ENCODE measurements at regions not wholly inside any gene's neighbourhood (a gene's known extent, or its start where the extent isn't known, plus 50 kb on each side); places are given as distances from the start of the nearest gene placed in this dataset.

GRCh38 chr1:232287676-232288569 lies 342.0 kb downstream of the SIPA1L2 start:
- ATAC-seq (peak; percentile 37 to 59), DNase-seq (peak; percentile 32)
- intact Hi-C loops (cut with DNase I), result no loop called here

DNA sequence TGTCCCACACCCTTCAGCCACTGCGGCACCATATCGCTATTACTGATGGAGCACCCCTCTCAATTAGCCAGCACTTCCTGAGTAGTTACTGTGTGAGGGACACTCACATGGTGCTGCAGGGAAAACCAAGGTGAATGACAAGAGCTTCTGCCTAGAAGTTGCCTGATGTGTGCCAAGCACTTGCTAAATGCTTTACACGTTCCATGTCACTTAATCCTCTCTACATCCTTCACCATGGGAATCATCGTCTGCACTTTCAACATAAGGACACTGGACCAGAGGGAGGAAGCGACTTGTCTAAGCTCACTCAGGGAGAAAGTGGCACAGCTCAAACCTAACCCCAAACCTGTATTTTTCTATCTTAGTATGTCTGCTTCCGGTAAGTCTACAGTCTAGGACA lies 344.8 kb downstream of the SIPA1L2 start:
- ATAC-seq (no peak), DNase-seq (no peak)
- intact Hi-C loops (cut with DNase I), result no loop called here

- ATAC-seq, result no peak
- intact Hi-C loops (cut with DNase I), result no loop called here
These were observed 346.1 kb downstream of the SIPA1L2 start for GRCh38 chr1:232283864-232284263.

DNA sequence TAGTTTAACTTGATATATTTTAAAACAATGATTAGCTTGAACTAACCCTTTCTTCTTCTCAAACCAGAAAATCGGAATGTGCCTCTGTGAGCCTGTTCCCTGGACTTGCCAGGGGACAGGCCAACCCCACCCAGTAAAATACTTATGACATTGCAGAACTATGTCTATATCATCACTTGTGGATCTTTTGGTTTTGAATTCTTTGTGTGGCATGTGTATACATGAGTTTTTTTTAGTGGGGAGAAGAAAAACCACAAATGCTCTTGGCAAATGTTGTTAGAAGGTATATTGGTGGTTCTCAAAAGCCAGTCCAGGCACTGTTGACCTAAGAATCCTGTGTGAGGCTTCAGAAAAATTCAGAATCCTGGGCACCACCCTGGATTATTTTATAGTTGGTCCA lies 347.4 kb downstream of the SIPA1L2 start:
- ATAC-seq, result no peak
- intact Hi-C loops (cut with DNase I), result no loop called here
- no peak for DNase-seq

More at GRCh38 chr1:232283864-232284263, 346.1 kb downstream of the SIPA1L2 start:
- DNase-seq, result no peak

DNA sequence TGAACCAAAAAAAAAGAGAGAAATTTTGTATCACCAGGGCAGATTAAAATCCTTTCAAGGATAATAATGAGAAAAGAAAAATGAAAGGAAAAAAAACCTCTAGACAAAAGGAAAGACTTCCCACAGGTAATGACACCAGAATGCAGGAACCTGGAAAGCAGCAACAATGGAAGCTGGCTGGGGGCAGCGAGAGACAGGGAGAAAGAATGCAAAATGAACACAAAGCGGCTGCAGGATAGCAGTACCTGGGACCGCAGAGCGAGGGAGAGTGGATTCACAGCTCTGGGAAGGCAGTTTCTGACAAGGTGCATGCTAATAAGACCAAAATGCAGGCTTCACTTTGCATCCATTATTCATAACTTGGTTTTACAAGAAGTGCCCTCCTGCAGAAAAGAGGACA lies 349.0 kb downstream of the SIPA1L2 start:
- intact Hi-C loops (cut with DNase I), result no loop called here
- DNase-seq, result no peak
- no peak for ATAC-seq

DNA sequence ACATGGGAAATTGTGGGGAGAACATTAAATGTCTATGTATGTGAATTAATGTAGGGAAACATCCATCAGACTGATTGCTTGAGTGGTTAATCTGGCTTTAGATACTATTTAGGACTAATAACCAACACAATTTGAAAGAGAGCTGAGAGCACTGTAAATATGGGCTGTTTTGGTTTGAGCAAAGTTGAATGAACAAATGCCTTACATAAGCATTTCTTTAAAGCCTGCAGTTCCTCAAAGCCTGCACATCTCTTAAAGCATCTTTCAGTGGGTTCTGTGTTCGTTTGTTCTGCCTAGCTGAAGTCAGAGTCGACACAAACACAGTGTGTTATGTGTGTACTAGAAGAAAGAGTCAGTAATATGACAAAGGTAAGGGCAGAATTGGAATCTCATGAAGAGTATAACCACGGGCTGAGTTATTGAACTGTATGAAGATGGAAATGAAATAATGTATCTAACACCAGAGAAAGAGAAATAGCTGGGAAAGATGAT lies 350.0 kb downstream of the SIPA1L2 start:
- intact Hi-C loops (cut with DNase I), result no loop called here
- ATAC-seq (no peak), DNase-seq (no peak)

DNA sequence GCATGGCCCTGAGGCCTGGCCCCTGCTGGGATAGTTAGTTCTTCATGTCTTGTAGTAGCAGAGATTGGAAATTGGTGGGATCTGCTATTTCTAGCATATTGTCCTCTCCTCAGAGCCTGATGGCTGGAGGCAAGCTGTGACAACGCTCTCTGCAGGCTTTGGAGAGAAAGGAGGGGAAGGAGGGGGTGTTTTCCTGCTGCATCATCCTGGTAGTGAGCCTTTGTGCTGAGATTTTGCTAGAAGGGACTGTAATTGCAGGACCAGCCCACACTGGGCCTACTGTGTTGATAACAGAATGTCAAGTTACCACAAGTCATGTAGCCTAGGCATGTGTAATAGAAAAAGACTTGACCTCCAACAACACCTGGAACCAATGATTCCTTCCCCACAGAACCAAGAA lies 351.0 kb downstream of the SIPA1L2 start:
- intact Hi-C loops (cut with DNase I), result no loop called here

GRCh38 chr1:232276651-232277050 lies 353.3 kb downstream of the SIPA1L2 start:
- intact Hi-C loops (cut with DNase I), result no loop called here
- ATAC-seq (no peak), DNase-seq (no peak)

More for the DNA sequence above, 351.0 kb downstream of the SIPA1L2 start:
- ATAC-seq (no peak), DNase-seq (no peak)

DNA sequence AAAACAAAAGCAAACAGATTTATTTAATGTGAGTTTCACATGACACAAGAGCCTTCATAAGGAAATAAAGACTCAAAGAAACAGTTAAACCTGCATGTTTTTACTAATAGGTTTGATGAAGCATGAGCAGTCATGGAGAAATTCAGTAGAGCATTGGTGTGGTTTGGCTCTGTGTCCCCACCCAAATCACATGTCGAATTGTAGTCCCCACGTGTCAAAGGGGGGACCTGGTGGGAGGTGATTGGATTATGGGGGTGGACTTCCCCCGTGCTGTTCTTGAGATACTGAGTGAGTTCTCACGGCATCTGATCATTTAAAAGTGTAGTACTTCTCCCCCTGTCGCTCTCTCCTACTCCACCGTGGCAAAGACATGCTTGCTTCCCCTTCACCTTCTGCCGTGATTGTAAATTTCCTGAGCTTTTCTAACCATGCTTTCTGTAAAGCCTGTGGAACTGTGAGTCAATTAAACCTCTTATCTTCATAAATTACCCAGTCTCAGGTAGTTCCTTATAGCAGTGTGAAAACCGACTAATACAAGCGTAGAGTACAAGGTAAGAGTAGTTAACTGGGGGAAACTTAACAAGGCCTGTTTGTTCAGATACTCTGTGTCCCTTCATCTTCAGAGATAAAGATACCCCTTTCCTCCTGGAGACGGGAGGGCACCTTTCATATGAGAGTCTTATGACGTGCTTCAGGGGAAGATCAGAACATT lies 354.8 kb downstream of the SIPA1L2 start:
- ATAC-seq (no peak), DNase-seq (no peak)
- intact Hi-C loops (cut with DNase I), result no loop called here

DNA sequence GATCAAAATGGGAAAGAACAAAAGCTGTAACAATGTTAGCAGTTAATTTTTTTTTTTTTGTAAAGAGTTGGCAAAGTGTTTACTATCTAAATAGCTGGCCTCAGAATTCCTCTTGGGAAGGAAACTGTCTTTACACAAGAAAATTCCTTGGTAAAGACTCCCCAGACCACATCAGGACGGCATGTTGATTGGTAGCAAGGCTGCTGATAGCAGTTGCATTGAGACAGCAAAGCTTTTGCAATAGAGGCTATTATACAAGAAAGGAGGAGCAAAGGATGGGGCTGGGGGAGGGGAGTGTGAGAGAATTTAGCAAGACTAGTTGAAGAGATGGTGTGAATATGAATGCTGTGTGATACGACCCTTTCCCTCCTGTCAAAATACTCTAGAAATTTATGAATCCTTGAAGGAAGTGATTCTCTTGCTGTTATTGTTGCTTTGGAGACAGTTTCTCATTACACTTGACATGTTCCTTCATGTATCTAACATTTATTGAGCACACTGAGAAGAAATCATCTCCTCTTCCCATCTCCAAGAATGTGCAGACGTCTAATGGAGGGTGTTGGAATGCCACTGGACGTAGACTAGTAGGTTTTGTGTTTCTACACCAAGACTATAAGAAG lies 355.6 kb downstream of the SIPA1L2 start:
- intact Hi-C loops (cut with DNase I), result no loop called here
- peak in 1 of 2 donors; percentile 44 for ATAC-seq
- no peak for DNase-seq

- intact Hi-C loops (cut with DNase I), result no loop called here
- DNase-seq (no peak), ATAC-seq (no peak)
These were observed 356.9 kb downstream of the SIPA1L2 start for GRCh38 chr1:232273011-232273410.

GRCh38 chr1:232271991-232272589 lies 357.8 kb downstream of the SIPA1L2 start:
- no peak for DNase-seq
- intact Hi-C loops (cut with DNase I), result no loop called here
- ATAC-seq, result peak in 1 of 2 donors; percentile 83

DNA sequence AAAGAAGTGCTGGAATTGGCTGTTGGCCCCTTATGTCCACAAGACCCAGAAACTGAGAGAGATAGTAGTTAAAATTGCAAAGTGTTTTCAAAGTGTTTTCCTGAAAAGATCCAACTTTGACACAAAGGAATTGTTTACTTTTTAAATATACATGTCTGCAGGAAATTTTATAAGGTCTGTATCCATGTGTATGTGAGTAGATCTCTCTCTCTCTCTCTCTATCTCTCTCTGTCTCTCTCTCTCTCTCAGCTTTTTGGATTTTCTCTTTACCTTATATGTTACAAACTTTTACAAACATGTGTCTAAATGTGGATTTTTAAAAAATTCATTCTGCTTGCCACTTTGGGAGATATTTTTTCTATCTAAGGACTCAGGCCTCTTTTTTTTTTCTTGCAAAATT lies 358.6 kb downstream of the SIPA1L2 start:
- DNase-seq (no peak), ATAC-seq (no peak)
- intact Hi-C loops (cut with DNase I), result no loop called here

DNA sequence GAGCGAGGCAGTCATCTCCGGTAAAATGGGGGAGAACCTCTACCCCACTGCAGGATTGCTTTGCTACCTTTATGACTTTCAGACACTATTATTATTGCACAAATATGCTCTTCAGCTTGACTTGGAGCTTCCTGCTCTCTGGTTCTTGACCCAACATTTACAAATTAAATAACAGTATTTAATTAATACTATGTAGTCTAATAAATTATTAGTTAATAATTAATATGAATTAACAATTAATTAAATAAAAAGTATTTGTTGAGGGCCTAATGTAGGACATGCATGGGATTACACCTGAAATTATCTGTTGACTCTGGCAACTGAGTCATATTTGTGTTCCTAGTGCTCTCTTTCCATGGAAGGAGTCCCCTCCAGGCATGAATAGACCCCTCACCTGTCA lies 359.9 kb downstream of the SIPA1L2 start:
- no peak for ATAC-seq
- intact Hi-C loops (cut with DNase I), result no loop called here
- DNase-seq, result no peak

DNA sequence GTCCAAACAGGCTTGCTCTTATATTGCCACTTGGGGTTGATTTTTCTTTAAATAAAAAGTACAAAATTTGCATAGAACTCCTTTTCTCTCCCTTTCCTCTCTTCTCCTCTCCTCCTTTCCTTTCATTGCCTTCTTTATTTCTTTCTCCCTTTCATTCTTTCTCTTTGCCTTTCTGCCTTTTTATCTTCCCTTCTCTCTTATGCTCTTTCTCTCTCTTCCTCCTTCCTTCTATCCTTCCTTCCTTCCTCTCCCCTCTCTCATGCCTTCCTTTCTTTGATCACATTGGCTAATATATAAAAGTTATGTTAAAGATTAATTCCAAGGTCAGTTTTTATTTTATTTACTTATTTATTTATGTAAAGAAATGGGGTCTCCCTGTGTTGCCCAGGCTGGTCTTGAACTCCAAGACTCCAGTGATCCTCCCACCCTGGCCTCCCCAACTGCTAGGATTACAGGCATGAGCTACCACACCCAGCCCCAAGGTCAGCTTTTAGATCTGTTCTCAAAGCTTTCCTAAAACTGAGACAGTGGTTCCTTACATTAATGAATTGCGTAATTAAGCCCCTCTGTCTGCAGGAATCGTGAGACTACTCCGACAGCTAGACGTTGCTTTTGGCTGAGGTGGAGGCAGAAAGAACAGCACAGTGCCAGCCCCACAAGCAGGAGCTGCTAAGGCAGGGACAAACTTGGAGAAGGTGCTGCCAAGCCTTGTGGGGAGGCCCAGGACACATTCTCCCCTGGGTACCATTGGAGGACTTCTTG lies 361.9 kb downstream of the SIPA1L2 start:
- intact Hi-C loops (cut with DNase I), result no loop called here
- no peak for ATAC-seq
- DNase-seq, result no peak

DNA sequence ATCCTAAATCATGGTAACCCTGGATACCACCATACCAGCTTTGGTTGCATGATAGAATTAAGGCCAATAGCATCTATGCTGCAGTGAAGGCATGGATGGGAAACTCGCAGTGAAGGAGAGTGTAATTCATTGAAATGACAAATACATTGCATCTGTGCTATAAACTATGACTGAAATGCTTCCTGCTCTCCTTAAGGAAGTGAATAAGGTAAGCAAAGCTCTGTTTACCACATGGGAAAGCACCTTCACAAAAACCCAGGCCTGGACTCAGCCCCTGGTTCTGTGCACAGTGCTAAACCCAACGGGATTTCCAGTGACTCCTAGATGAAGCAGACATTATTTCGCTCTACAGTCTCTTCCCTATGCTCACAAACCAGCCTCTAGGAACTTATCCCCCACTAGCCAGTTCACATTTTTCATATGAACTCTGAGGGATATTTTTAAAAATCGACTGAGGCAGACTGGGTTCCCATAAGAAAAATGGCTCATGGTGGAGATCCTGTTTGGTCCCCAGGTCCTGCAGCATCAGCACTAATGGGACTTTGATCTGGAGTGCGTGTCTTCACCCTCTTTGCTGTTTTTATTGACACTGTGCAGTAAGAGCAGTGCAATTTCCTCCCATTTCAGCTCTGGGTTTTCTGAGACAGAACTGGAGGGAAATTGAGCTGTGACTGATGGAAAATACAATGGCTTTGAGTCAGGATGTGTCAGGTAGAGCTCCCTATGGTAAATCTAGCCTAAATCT lies 362.7 kb downstream of the SIPA1L2 start:
- no peak for ATAC-seq
- intact Hi-C loops (cut with DNase I), result no loop called here
- no peak for DNase-seq

GRCh38 chr1:232263452-232263851 lies 366.5 kb downstream of the SIPA1L2 start:
- intact Hi-C loops (cut with DNase I), result no loop called here
- no peak for DNase-seq
- ATAC-seq, result no peak

DNA sequence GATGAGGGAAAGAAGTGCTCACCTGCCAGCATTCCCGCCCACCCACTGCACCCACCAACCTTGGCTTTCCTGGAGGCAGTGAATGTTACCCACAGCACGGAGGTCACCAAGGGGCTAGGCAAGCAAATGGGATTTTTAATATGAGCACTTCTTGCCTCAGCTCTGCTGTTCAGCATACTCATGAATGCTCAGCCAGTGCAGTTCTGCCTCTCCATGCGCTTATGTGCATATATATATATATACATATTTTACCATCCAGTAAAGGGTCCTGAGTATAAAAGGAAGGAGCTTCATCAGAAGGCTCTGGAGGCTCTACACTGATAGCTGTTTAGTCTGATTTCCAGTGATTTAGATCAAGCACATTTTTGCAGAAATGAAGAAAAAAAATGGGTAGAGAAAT lies 366.9 kb downstream of the SIPA1L2 start:
- intact Hi-C loops (cut with DNase I), result no loop called here
- no peak for DNase-seq
- no peak for ATAC-seq

All from left cardiac atrium (tissue), 4 donors.